AG08395 (cell line): ENCODE measurements at regions not wholly inside any gene's neighbourhood (a gene's known extent, or its start where the extent isn't known, plus 50 kb on each side); places are given as distances from the start of the nearest gene placed in this dataset.

Experiments used
- DNase-seq: peaks from one replicate; pipeline ENCODE4 v3.0.0; 2012; ENCODE audit warnings: mixed read lengths, low spot score

- DNase-seq = no peak
Measured at GRCh38 chr1:101081496-101082488, 56.2 kb upstream of the DPH5 start.

- DNase-seq = no peak
Measured at GRCh38 chr1:101080859-101081258, 55.3 kb upstream of the DPH5 start.

GRCh38 chr1:101079341-101079740 lies 53.8 kb upstream of the DPH5 start:
- no peak for DNase-seq

GRCh38 chr1:101077849-101078248 lies 52.3 kb upstream of the DPH5 start:
- DNase-seq = no peak

- no peak for DNase-seq
Measured at GRCh38 chr1:101075926-101076325, 50.3 kb upstream of the DPH5 start.
